Lung (tissue), 11 donors: ENCODE measurements at regions not wholly inside any gene's neighbourhood (a gene's known extent, or its start where the extent isn't known, plus 50 kb on each side); places are given as distances from the start of the nearest gene placed in this dataset.

Source experiments
- ATAC-seq: fragments of 200-7000 bp; cut with Tn5 transposase; one replicate; pipeline ENCODE4 v1.9.1; 2020; ENCODE audit warnings: moderate number of reproducible peaks; ENCODE audit not compliant: insufficient read depth, low FRiP score
- DNase-seq, 3 donors: peaks; one replicate each; pipeline ENCODE4 v3.0.0-alpha.2; 2013 to 2017
- H3K27ac ChIP-seq, 2 donors: one replicate each; pipeline ENCODE4 v1.5.1; 2013; ENCODE audit warnings: mild to moderate bottlenecking in 2 of 2, moderate library complexity in 2 of 2, control low read depth in 1 of 2, inconsistent platforms in 1 of 2, low read depth in 1 of 2, low read length in 1 of 2
- H3K27me3 ChIP-seq, 3 donors: one replicate each; pipeline ENCODE4 v1.5.1; 2013; ENCODE audit warnings: low read length in 2 of 3; ENCODE audit not compliant: control insufficient read depth in 3 of 3, insufficient read depth in 3 of 3
- H3K36me3 ChIP-seq, 4 donors: one replicate each; pipeline ENCODE4 v1.5.1; 2013; ENCODE audit warnings: low read length in 4 of 4, mild to moderate bottlenecking in 1 of 4, moderate library complexity in 1 of 4; ENCODE audit not compliant: control insufficient read depth in 4 of 4, insufficient read depth in 4 of 4
- H3K4me1 ChIP-seq, 5 donors: one replicate each; pipeline ENCODE4 v1.5.1; 2013; ENCODE audit warnings: low read length in 5 of 5, mild to moderate bottlenecking in 2 of 5, moderate library complexity in 1 of 5; ENCODE audit not compliant: control insufficient read depth in 5 of 5, insufficient read depth in 5 of 5
- H3K4me3 ChIP-seq: one replicate; pipeline ENCODE4 v1.5.1; 2013; ENCODE audit warnings: mild to moderate bottlenecking, control low read depth, moderate library complexity
- H3K9ac ChIP-seq, 2 donors: one replicate each; pipeline ENCODE4 v1.5.1; 2013; ENCODE audit warnings: low read length in 2 of 2, control low read depth in 1 of 2; ENCODE audit not compliant: insufficient read depth in 1 of 2
- H3K9me3 ChIP-seq, 4 donors: one replicate each; pipeline ENCODE4 v1.5.1; 2013; ENCODE audit warnings: low read length in 3 of 4, mild to moderate bottlenecking in 1 of 4, moderate library complexity in 1 of 4; ENCODE audit not compliant: control insufficient read depth in 4 of 4, insufficient read depth in 3 of 4
- CTCF ChIP-seq: IDR thresholded peaks from 2 replicates; pipeline ENCODE4 v1.5.1; 2012; ENCODE audit warnings: mild to moderate bottlenecking; ENCODE audit errors: control extremely low read depth, extremely low read depth
- WGBS, 2 donors: extraction: QIAGEN DNeasy Blood & Tissue Kit; methylation state at CpG; one replicate each; pipeline ENCODE4 v1.1.7; 2013; 5-methylcytosine and 5-hydroxymethylcytosine counted together
- donor health status: control.
- donor health status: control.
- donor health status: Bipolar disorder and iron deficiency.
- donor health status: healthy.
- donor health status: DM: yes; HTN: yes; CAD: no.

GRCh38 chrX:34576864-34577263 is 80.2 kb downstream of the TMEM47 start:
- H3K4me1 ChIP-seq = no peaks in the 10 kb centered on the region
- no peak for ATAC-seq

GRCh38 chrX:34565981-34566380 is 91.1 kb downstream of the TMEM47 start:
- Histone ChIP-seq H3K9me3 (peaks cover 0 to 7% (median 3%) of the 10 kb centered on the region in 4 donors), H3K4me1 (no peaks in the 10 kb centered on the region), H3K4me3 (no peak overlapping the region), H3K27ac (no peak overlapping the region), H3K36me3 (no peaks in the 10 kb centered on the region), H3K27me3 (peaks cover 0 to 6% (median 4%) of the 10 kb centered on the region in 3 donors), H3K9ac (no peak overlapping the region)
- DNase-seq (no peak), ATAC-seq (no peak)
- TF ChIP-seq CTCF = no peak
- WGBS, 2 donors = 34 to 64% methylated on average over 2 of the region's 2 CpGs

More at GRCh38 chrX:34576864-34577263, 80.2 kb downstream of the TMEM47 start:
- H3K4me3 ChIP-seq = no peak overlapping the region
- no peak overlapping the region for H3K27ac ChIP-seq
- no peak for DNase-seq
- no peak for TF ChIP-seq CTCF
- peaks cover 0 to 5% (median 2%) of the 10 kb centered on the region in 3 donors for H3K27me3 ChIP-seq
- no peak overlapping the region for H3K9ac ChIP-seq
- no peaks in the 10 kb centered on the region for H3K9me3 ChIP-seq
- no peaks in the 10 kb centered on the region for H3K36me3 ChIP-seq

- Histone ChIP-seq H3K9ac (no peak overlapping the region), H3K9me3 (peaks cover 0 to 2% (median under 1%) of the 10 kb centered on the region in 4 donors), H3K27me3 (peaks cover 0 to 6% (median 6%) of the 10 kb centered on the region in 3 donors), H3K36me3 (no peaks in the 10 kb centered on the region), H3K4me1 (no peaks in the 10 kb centered on the region), H3K27ac (no peak overlapping the region), H3K4me3 (no peak overlapping the region)
- no peak for TF ChIP-seq CTCF
- no peak for ATAC-seq
- DNase-seq = no peak
- WGBS, 2 donors = 62 to 88% methylated on average over 1 of the region's 1 CpG
Observed at GRCh38 chrX:34563804-34564203, 93.3 kb downstream of the TMEM47 start.

GRCh38 chrX:34563061-34563460 is 94.0 kb downstream of the TMEM47 start:
- H3K36me3 ChIP-seq = no peaks in the 10 kb centered on the region
- no peak overlapping the region for H3K4me3 ChIP-seq
- peaks cover 0 to 6% (median 6%) of the 10 kb centered on the region in 3 donors for H3K27me3 ChIP-seq
- no peak overlapping the region for H3K27ac ChIP-seq
- no peak overlapping the region for H3K9ac ChIP-seq
- no peak for TF ChIP-seq CTCF
- H3K9me3 ChIP-seq = peaks cover 0 to 2% (median 0%) of the 10 kb centered on the region in 4 donors
- 33 to 51% methylated on average over 2 of the region's 2 CpGs for WGBS, 2 donors
- no peak for ATAC-seq
- no peaks in the 10 kb centered on the region for H3K4me1 ChIP-seq
- DNase-seq = no peak
